ENCODE measurements at regions not wholly inside any gene's neighbourhood (a gene's known extent, or its start where the extent isn't known, plus 50 kb on each side); places are given as distances from the start of the nearest gene placed in this dataset.
"Not testable (repeated sequence)": the region's sequence is repeated elsewhere in the genome, so short reads cannot be mapped to it uniquely, and the experiment has no call there.

GRCh38 chr7:114273218-114273617 lies 141.4 kb upstream of the FOXP2 start:
- no peak overlapping the region for H3K4me3 ChIP-seq
- peaks cover 0 to 23% (median 3%) of the 10 kb centered on the region in 4 donors for H3K4me1 ChIP-seq
- H3K27ac ChIP-seq, result no peak overlapping the region
- H3K36me3 ChIP-seq, result no peaks in the 10 kb centered on the region
- DNase-seq (no peak), ATAC-seq (no peak)
- intact Hi-C loops (cut with DNase I), result no loop called here
- TF ChIP-seq POLR2A (IDR thresholded peaks at IDR 0.05) (no peak), CTCF (IDR thresholded peaks at IDR 0.05) (no peak)
- no peaks in the 10 kb centered on the region for H3K27me3 ChIP-seq
- WGBS (ENCODE audit: insufficient coverage, low coverage, low lambda C conversion rate, missing lambda C conversion rate), result 100% methylated on average over 1 of the region's 1 CpG
- no peaks in the 10 kb centered on the region for H3K9me3 ChIP-seq

GRCh38 chr7:114269714-114270113 lies 144.9 kb upstream of the FOXP2 start:
- DNase-seq (no peak), ATAC-seq (peak in 3 of 4 donors; percentile 52 to 76 (median 61))
- no peak for TF ChIP-seq CTCF (IDR thresholded peaks at IDR 0.05)
- TF ChIP-seq POLR2A (IDR thresholded peaks at IDR 0.05), result no peak
- Histone ChIP-seq H3K36me3 (no peaks in the 10 kb centered on the region), H3K27ac (no peak overlapping the region), H3K4me1 (peaks cover 0 to 23% (median 3%) of the 10 kb centered on the region in 4 donors), H3K27me3 (no peaks in the 10 kb centered on the region), H3K4me3 (no peak overlapping the region), H3K9me3 (no peaks in the 10 kb centered on the region)
- WGBS (ENCODE audit: insufficient coverage, low coverage, low lambda C conversion rate, missing lambda C conversion rate), result 31% methylated on average over 1 of the region's 1 CpG
- intact Hi-C loops (cut with DNase I), result no loop called here

DNA sequence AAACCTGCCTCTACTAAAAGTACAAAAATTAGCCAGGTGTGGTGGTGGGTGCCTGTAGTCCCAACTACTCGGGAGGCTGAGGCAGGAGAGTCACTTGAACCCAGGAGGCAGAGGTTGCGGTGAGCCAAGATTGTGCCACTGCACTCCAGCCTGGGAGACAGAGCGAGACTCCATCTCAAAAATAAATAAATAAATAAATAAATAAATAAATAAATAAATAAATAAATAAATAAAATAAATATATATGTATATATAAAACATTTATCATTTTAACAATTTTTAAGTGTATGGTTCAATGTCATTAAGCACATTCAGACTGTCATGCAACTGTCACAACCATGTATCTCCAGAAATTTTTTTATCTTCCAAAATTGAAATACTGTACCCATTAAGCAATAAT lies 147.1 kb upstream of the FOXP2 start:
- 100% methylated on average over 1 of the region's 3 CpGs for WGBS (ENCODE audit: insufficient coverage, low coverage, low lambda C conversion rate, missing lambda C conversion rate)
- H3K27ac ChIP-seq; intact Hi-C loops (cut with DNase I); H3K4me3 ChIP-seq; H3K27me3 ChIP-seq; H3K36me3 ChIP-seq; DNase-seq; H3K9me3 ChIP-seq; ATAC-seq: not testable (repeated sequence)
- peaks cover 0 to 23% (median 3%) of the 10 kb centered on the region in 4 donors for H3K4me1 ChIP-seq

GRCh38 chr7:114264023-114264422 lies 150.6 kb upstream of the FOXP2 start:
- Histone ChIP-seq H3K4me3 (no peak overlapping the region), H3K4me1 (peaks cover 0 to 2% (median 0%) of the 10 kb centered on the region in 4 donors), H3K27me3 (no peaks in the 10 kb centered on the region), H3K27ac (no peak overlapping the region), H3K36me3 (no peaks in the 10 kb centered on the region), H3K9me3 (no peaks in the 10 kb centered on the region)
- ATAC-seq (no peak), DNase-seq (no peak)
- TF ChIP-seq CTCF (IDR thresholded peaks at IDR 0.05), result no peak
- no peak for TF ChIP-seq POLR2A (IDR thresholded peaks at IDR 0.05)
- WGBS (ENCODE audit: insufficient coverage, low coverage, low lambda C conversion rate, missing lambda C conversion rate), result 96% methylated on average over 2 of the region's 2 CpGs
- intact Hi-C loops (cut with DNase I), result no loop called here

DNA sequence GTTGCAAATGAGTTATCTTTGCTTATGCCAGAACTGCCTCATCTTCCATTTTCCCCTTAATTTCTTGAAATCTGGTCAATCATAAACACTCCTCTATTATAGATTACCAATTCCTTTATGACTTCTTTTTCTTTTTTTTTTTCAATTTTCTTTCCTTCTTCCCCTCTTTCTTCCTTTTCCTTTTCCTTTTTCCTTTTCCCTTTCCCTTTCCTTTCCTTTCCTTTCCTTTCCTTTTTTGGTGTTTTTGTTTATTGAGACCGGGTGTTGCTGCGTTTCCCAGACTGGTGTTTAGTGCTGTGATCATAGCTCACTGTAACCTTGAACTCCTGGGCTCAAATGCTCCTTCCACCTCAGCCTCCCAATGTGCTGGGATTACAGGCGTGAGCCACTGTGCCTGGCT lies 151.4 kb upstream of the FOXP2 start:
- no peak overlapping the region for H3K27ac ChIP-seq
- 71% methylated on average over 1 of the region's 3 CpGs for WGBS (ENCODE audit: insufficient coverage, low coverage, low lambda C conversion rate, missing lambda C conversion rate)

More for the DNA sequence above, 151.4 kb upstream of the FOXP2 start:
- ATAC-seq (no peak), DNase-seq (no peak)
- no peak for TF ChIP-seq POLR2A (IDR thresholded peaks at IDR 0.05)
- TF ChIP-seq CTCF (IDR thresholded peaks at IDR 0.05), result no peak
- Histone ChIP-seq H3K36me3 (no peaks in the 10 kb centered on the region), H3K27me3 (no peaks in the 10 kb centered on the region), H3K9me3 (no peaks in the 10 kb centered on the region), H3K4me3 (no peak overlapping the region), H3K4me1 (no peaks in the 10 kb centered on the region)
- intact Hi-C loops (cut with DNase I), result no loop called here
